GM10248 (cell line): ENCODE measurements at regions not wholly inside any gene's neighbourhood (a gene's known extent, or its start where the extent isn't known, plus 50 kb on each side); places are given as distances from the start of the nearest gene placed in this dataset.

Source experiments
- CTCF ChIA-PET: fragments of 300-600 bp; sonication (Branson Sonifier 250); formaldehyde crosslinking; extraction: SDS; loops from one replicate; lab custom pipeline; 2021; ENCODE audit warnings: antibody characterized with exemption; lab: Yijun Ruan, JAX
- POLR2A ChIA-PET: fragments of 350-650 bp; sonication (Branson Sonifier 250); formaldehyde crosslinking; extraction: SDS; loops from one replicate; lab custom pipeline; 2020; ENCODE audit warnings: antibody characterized with exemption; lab: Yijun Ruan, JAX
- DNase-seq: peaks from one replicate; pipeline ENCODE4 v3.0.0; 2012; ENCODE audit errors: extremely low spot score
- CTCF ChIP-seq: IDR thresholded peaks from 2 replicates; pipeline ENCODE4 v1.5.1; 2012; ENCODE audit warnings: mild to moderate bottlenecking, low read depth; ENCODE audit errors: extremely low read depth, missing control alignments, control extremely low read depth

DNA sequence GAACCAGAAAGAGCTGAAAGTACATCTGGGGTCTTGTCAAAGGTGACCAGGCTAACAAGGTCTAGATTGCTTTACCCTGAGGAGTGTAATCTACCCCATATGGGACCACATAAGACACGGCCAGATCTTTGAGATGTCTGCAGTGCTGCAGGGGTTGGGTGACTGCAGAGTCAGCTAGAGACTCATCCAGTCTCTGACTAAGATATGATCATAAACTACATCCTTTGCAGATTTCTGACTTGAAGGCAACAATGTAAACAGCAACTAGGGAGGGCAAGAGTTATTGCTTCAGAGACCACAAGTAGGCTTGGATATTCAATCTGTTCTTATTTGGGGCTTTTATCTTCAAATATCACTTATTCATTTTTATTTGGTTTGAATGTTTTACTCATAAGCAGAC lies 1080.5 kb upstream of the FOXG1 start:
- POLR2A ChIA-PET: no interaction called here
- DNase-seq: no peak
- TF ChIP-seq CTCF: no peak
- CTCF ChIA-PET: no interaction called here

- no peak for TF ChIP-seq CTCF
- CTCF ChIA-PET: no interaction called here
- DNase-seq: no peak
- POLR2A ChIA-PET: no interaction called here
Observed at GRCh38 chr14:27688841-27689444, 1077.6 kb upstream of the FOXG1 start.

- POLR2A ChIA-PET: no interaction called here
- TF ChIP-seq CTCF: no peak
- CTCF ChIA-PET: no interaction called here
- no peak for DNase-seq
Observed at GRCh38 chr14:27712364-27712763, 1054.2 kb upstream of the FOXG1 start.

DNA sequence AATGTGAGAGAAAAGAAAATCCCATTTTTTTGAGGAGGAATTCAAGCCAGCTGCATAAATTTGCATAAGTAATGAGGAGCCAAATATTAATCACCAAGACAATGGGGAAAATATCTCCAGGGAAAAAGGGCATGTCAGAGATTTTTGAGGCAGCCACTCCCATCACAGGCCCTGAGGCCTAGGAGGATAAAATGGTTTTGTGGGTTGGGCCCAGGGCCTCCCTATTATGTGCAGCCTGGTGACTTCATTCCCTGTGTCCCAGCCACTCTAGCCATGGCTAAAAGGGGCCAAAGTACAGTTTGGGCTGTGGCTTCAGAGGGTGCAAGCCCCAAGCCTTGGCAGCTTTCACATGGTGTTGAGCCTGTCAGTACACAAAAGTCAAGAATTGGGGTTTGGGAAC lies 1051.0 kb upstream of the FOXG1 start:
- ChIA-PET POLR2A (no interaction called here), CTCF (no interaction called here)
- TF ChIP-seq CTCF: no peak
- no peak for DNase-seq

- TF ChIP-seq CTCF: no peak
- POLR2A ChIA-PET: no interaction called here
- CTCF ChIA-PET: no interaction called here
- DNase-seq: no peak
Observed at GRCh38 chr14:27721760-27722159, 1044.8 kb upstream of the FOXG1 start.

GRCh38 chr14:27725482-27725881 lies 1041.1 kb upstream of the FOXG1 start:
- no peak for DNase-seq
- no peak for TF ChIP-seq CTCF
- CTCF ChIA-PET: no interaction called here
- POLR2A ChIA-PET: no interaction called here
